ENCODE measurements at regions not wholly inside any gene's neighbourhood (a gene's known extent, or its start where the extent isn't known, plus 50 kb on each side); places are given as distances from the start of the nearest gene placed in this dataset.

DNA sequence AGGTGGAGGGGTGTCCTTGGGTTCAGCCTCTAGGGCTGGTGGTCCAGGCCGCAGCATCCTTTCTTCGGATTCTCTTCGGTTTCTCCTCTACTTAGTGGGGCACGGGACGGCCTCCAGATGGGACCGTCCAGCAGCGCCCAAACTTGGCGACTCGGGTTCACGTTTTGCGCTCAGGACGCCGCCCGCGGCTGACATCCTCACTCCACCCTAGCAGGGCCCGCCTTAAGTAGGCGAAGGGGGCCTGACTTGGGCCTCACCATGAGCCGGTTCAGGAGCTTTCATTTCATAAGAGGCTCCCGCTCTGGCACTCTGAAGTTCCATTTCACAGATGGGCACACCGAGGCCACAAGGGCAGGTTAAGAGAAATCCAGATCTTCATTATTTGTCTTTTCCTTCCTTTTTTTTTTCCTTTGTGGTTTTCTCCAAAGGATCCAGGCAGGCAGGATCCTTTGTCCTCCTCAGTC lies 141.2 kb downstream of the SEC14L1 start:
- no peak for TF ChIP-seq ZNF184 (CRISPR knock-in tag; IDR thresholded peaks at IDR 0.05)
- no peak for TF ChIP-seq BRD9 (IDR thresholded peaks at IDR 0.05; ENCODE audit: low read depth, partially characterized antibody)
